ENCODE measurements at regions not wholly inside any gene's neighbourhood (a gene's known extent, or its start where the extent isn't known, plus 50 kb on each side); places are given as distances from the start of the nearest gene placed in this dataset.

GRCh38 chr10:36096576-36096975, 454.5 kb upstream of the FZD8 start:
- TF ChIP-seq CTCF (IDR thresholded peaks at IDR 0.05; ENCODE audit: borderline replicate concordance, control extremely low read depth, extremely low read depth, insufficient read depth, missing control alignments), result no peak
- in situ Hi-C loops (cut with MboI; ENCODE audit: low sequenced_read_pairs, unreplicated experiment), result no loop called here

DNA sequence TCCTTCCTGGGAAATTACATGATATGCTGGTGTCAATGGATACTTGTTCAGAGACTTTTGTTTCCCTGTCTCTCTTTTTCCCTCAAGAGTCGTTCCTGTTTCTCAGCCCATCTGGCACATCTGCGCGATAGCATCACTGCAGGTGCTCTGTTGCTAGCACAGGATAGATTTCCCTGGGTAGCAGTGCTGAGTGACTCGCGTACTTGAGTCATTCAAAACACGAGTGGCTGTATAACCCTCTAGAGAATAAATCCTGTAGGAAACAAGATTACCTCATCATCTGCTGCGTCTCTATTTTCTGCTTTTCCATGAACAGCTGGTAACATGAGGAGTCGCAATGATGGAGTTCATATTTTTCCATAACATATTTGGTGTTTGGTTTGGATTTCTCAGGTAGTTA, 452.0 kb upstream of the FZD8 start:
- in situ Hi-C loops (cut with MboI; ENCODE audit: low sequenced_read_pairs, unreplicated experiment), result no loop called here
- no peak for TF ChIP-seq CTCF (IDR thresholded peaks at IDR 0.05; ENCODE audit: borderline replicate concordance, control extremely low read depth, extremely low read depth, insufficient read depth, missing control alignments)
- no peak for DNase-seq (ENCODE audit: low spot score)

More at GRCh38 chr10:36096576-36096975, 454.5 kb upstream of the FZD8 start:
- DNase-seq (ENCODE audit: low spot score), result no peak

DNA sequence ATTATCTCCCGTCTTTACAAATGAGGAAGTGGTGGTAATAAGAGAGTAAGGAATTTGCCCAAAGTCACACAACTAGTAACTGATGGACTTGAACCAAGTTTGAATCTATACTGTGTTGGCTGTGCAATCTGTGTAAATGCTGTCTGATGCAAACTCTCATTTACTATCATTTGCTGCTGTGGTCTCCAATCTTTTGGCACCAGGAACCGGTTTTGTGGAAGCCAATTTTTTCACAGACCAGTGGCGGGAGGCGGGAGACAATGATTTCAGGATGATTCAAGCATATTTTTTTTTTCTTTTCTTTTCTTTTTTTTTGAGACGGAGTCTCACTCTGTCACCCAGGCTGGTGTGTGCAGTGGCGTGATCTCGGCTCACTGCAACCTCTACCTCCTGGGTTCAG, 450.0 kb upstream of the FZD8 start:
- in situ Hi-C loops (cut with MboI; ENCODE audit: low sequenced_read_pairs, unreplicated experiment), result no loop called here
- no peak for TF ChIP-seq CTCF (IDR thresholded peaks at IDR 0.05; ENCODE audit: borderline replicate concordance, control extremely low read depth, extremely low read depth, insufficient read depth, missing control alignments)
- no peak for DNase-seq (ENCODE audit: low spot score)

- no peak for TF ChIP-seq CTCF (IDR thresholded peaks at IDR 0.05; ENCODE audit: borderline replicate concordance, control extremely low read depth, extremely low read depth, insufficient read depth, missing control alignments)
- in situ Hi-C loops (cut with MboI; ENCODE audit: low sequenced_read_pairs, unreplicated experiment), result no loop called here
- DNase-seq (ENCODE audit: low spot score), result no peak
These were observed 448.9 kb upstream of the FZD8 start for GRCh38 chr10:36091007-36091406.

DNA sequence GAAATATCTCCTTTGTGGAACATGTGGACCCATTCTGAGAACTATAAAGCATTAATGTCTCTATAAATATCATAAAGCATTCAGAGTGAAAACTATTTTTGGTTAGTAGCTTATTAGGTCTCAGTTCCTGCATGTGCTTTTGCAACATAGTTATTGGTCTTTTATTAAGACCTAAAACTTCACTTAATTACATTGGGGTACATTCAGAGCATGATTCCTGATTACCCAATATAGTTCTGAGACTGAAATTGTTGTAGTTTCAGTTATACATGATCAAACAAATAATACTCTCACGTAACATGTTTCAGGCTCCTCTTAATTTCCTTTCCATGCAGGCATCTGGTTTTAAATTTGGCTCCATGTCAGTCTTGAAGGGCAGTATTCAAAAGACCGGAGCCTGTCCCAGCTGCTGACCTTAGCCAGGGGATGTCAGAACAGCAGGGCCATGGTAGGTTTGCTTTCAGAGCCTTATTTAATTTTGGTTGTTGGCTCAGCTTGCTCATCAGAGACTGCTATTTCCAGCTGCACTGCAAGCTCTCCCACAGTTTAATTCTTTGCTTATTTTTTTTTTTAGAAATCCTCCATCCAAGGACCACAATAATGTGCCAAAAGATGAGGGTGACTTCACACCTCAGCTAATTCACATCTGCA, 447.8 kb upstream of the FZD8 start:
- no peak for DNase-seq (ENCODE audit: low spot score)
- in situ Hi-C loops (cut with MboI; ENCODE audit: low sequenced_read_pairs, unreplicated experiment), result no loop called here
- TF ChIP-seq CTCF (IDR thresholded peaks at IDR 0.05; ENCODE audit: borderline replicate concordance, control extremely low read depth, extremely low read depth, insufficient read depth, missing control alignments), result no peak

- no peak for DNase-seq (ENCODE audit: low spot score)
- in situ Hi-C loops (cut with MboI; ENCODE audit: low sequenced_read_pairs, unreplicated experiment), result no loop called here
- no peak for TF ChIP-seq CTCF (IDR thresholded peaks at IDR 0.05; ENCODE audit: borderline replicate concordance, control extremely low read depth, extremely low read depth, insufficient read depth, missing control alignments)
These were observed 445.2 kb upstream of the FZD8 start for GRCh38 chr10:36087006-36088005.
